Bone marrow (tissue), 2 donors: ENCODE measurements at regions not wholly inside any gene's neighbourhood (a gene's known extent, or its start where the extent isn't known, plus 50 kb on each side); places are given as distances from the start of the nearest gene placed in this dataset.
"Not testable (repeated sequence)": the region's sequence is repeated elsewhere in the genome, so short reads cannot be mapped to it uniquely, and the experiment has no call there.

ENCODE experiments used
- DNase-seq, 2 donors: peaks; one replicate each; lab custom pipeline; 2025; lab: John Stamatoyannopoulos, UW

DNA sequence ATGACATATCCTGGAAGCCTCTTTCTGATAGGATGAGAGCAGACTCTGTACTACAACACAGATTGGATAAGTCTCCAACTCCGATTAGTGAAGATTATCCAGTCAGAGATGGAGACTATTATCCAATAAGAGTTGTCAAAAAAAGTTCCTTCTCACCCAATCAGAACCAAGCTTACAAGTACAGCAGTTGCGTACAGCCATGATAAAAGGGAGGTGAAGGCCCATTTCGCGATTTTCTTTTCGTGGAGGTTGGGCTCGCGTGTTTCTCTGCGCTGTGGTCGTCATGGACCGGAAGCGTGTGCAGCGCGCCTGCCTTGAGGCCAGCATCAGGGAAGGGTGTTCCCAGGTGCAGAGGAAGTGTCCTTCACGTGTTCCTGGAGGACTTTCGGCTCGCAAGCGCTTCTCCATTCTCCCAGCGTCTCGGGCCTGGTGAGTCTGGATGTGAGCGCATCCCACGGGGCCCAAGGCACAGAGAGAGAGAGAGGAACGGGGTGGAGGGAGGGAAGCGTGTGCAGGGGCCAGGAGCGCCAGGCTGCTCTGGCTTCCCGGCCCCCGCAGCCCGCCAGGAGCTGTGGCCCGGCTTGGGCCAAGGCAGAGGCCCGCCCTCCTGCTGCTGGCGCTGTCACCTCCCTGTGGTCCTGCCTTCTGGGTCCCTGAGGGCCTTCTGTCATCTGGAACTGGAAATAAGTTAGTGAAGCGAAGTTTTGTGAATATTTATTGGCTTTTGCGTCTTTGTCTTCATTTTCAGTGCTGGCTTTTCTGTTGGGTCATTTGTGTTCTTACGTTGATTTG lies 53.9 kb downstream of the CDRT15L2 start:
- DNase-seq, result not testable (repeated sequence)

DNA sequence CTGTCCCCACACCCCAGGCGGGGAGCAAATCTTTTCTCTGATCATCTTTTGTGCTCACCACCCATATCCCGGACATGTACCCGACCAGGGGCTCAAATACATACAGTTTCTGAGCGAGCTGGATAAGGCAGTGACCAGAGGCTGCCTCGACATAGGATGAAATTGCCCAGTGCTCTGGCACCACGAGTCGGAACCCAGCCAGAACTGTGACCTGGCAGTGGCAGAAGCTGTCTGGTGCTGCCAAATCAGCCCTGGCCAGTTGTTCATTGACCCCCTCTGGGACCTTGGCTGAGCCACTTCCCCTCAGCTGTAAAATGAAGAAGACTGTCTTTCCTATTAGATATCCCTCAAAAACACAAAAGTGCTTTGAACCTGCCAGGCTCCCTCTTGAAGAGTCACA lies 60.6 kb downstream of the CDRT15L2 start:
- not testable (repeated sequence) for DNase-seq

DNA sequence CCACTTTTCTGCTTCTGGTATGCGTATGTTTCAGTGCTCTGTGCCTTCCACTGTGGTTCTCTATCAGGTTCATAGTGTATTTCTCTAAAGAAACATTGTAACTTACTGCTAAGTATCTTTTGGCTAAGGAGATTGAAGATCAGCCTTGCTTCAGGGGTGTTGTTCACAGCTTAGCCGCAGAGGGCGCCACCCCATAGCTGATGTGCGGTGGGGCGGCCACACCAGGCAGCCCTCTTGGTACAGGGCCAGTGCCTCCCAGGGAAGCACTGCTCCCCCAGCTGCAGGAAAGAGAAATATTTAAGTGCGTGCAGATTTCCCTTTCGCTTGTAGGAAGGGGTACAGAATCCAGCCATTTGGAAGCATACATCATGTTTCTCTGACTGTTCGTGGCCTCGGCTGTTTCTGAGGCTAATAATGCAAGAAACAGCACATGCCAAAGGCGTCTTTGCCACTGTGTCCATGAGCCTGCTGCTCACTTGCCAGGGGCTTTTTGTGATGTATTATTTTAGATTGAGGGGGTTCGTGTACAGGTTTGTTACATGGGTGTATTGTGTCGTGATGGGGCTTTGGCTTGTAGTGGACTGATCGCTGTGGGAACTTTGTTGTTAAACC lies 67.2 kb downstream of the CDRT15L2 start:
- DNase-seq, result not testable (repeated sequence)

DNA sequence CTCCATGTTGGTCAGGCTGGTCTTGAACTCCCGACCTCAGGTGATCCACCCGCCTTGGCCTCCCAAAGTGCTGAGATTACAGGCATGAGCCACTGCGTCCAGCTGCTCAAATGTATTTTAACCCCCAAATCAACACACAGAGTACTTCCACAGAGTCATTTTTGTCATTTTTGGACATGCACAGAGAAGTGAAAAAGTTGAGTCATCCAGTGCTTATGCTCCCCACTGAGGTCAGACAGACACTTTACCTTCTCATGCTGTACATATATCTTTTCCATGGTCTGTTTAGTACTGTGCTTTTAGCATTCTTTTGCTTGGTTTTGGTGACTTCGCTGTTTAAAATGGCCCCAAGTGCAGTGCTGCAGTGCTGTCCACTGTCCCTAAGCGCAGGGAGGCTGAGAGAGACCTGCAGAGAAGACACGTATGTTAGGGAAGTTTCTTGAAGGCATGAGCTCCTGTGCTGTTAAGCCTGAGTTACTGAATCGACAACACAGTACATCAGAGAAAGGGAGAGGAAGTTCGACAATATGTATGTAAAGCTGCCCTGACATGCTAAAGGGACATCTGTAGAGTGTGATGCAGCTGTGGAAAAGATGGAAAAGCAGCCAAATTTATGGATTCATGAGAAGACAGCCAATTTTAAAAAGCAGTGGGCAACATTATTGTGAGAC lies 69.7 kb downstream of the CDRT15L2 start:
- not testable (repeated sequence) for DNase-seq

DNA sequence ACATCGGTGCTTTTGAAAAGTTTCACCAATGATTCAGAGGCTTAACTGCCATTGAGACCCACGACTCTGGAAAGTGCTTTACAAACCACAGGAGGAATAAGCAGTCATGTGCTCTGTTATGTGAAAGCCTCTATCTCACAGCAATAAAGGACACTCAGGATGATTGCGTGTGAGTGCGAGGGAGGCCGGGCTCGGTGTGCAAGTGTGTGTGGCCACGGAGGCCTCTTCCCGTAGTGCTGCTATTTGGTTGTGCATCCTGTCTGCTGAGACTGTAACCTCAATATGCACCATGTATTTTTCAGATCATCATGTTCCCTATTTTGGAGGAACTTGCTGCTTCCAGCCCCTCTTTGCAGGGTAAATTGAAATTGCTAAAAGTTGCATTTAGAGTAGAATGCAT lies 71.5 kb downstream of the CDRT15L2 start:
- DNase-seq, result not testable (repeated sequence)

DNA sequence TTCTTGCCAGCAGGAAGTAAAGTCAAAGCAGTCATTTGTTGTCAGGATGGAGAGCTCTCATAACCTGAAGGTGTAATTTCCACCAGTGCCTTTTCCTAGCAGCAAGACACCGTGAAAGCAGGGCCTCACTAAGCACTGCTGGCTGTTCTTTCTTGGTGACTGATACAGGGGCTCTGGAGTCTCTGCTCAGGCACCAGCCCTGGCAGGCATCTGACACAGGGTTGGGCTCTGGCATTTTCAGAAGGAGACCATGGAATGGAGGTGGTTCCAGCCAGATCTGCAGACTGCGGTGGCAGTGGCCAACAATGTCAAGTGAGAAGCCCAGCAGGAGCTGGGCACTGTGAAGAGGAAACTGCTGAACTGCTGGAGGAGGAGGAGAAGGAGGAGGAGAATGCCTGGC lies 72.2 kb downstream of the CDRT15L2 start:
- DNase-seq, result not testable (repeated sequence)

DNA sequence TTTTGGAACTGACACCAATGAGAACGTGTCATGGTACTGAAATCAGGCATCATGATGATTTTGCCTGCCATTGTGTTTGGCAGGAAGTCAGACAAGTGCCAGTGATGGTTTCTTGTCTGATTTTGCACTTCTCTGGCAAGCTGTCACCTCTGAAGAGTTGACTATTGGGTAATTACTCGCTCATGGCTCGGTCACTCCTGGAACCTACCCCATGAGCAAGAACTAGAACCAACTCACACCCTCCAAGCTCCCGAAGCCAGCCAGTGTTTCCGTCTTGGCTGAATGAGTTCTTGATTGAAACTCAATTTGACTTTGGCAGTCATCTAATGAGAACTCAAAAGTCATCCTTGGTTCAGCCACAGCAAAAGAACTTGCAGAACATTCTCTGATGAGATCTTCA lies 73.9 kb downstream of the CDRT15L2 start:
- not testable (repeated sequence) for DNase-seq

DNA sequence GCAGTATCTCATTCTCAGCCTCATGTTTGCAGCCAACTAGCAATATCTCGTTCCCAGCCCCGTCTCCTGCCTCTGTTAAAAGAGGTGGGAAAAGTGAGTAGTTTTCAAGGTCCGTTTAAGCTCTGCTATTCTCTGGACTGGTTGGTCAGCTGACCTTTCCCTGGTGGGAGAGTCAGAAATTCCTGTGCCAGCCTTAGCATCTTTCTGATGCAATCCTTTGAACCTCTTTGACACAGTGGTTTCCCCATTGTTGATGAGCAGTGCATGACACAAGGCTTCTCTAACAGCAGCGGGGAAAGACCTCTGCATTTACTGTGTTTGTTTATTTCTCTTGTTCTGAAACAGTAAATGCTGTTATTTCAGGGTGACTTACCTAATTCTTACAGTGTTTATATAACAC lies 74.6 kb downstream of the CDRT15L2 start:
- not testable (repeated sequence) for DNase-seq

DNA sequence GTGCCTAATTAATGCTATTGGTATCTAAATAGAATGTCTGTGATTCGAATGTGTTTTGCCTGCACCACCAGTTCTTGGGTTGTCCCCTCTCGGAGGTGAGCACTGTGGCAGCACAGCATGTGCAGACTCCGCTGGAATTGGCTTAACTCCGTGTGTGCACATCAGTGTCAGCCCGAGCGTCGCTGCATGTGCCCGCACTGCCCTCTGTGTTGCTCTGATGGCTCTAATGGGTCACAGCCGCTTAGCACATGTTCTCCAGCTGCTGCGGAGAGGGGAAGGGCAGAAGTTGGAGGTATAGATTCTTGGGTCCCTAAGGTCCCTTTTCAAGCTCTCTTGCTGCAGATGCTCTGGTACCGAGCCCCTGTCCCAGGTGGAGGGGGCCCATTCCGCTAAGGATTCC lies 75.1 kb downstream of the CDRT15L2 start:
- DNase-seq, result not testable (repeated sequence)

DNA sequence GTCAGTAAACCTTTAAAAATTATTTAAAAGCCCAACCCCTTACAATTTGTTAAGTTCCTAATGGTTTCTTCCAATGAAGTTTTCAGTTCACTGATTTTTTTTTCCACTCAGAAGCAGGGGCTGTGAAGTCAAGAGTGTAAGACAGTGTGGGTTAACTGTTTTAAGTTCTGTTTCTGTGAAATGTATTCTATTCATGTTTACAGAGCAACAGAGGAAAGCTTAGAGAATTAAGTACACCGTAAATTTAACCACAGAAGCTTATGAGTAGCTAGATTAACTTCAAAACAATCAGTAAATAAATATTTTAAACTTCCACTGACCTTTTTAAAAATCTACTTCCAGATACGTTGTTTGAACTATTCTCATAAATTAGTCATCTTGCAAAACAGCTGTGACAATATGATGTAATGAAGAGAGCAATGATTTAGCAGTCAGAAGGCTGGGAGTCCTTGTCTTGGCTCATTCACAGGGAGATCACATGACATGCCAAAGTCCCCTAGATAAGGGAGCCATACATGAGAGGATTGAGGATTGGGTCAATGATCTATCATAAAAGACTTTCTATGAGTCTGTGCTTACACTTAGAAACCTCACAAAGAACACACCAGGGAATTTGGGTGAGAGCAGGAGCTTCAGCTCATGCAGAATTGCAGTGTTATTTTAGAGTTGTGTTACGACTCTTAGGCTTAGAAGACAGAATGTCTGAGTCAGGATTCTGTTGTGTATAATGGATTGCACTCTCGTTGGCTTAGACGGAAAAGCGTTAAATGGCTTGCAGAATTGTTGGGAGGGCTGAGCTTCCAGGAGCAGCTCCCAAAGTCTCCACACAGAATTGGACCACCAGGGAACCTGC lies 85.8 kb downstream of the CDRT15L2 start:
- DNase-seq, result not testable (repeated sequence)

DNA sequence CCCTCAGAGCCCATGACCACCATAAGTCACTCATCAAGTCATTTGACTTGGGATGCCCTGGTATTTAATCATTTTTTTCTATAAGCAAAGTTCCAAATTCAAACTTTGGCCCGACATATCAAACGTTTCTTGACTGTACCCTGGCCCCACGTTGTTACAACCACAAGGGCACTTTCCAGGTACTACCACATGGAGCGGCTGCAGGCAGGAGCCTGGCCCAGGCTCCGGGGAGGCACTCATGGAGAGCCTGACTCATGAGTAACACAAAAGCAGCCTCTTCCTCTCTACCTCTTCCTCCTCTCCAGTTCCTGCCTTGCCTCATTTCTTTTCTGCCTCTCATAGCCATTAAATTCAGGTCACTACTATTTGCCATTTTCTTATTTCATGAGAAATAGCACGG lies 87.2 kb downstream of the CDRT15L2 start:
- not testable (repeated sequence) for DNase-seq

DNA sequence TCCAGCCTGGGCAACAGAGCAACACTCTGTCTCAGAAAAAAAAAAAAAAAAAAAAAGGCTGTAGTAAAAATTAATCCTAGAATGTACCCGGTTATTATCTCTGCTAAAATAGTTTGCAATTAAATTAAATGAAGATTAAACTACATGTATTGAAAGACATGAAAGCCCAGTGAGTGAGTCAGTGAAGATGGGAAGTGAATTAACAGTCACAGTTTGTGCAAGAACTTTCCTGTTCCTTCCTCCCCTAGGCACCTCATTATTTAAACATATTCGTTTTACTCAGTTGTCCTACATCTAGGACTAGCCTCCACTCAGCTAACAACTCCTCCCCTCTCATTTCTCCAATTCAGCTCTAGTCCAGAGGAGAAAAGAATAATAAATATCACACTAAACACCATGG lies 88.2 kb downstream of the CDRT15L2 start:
- DNase-seq, result not testable (repeated sequence)

DNA sequence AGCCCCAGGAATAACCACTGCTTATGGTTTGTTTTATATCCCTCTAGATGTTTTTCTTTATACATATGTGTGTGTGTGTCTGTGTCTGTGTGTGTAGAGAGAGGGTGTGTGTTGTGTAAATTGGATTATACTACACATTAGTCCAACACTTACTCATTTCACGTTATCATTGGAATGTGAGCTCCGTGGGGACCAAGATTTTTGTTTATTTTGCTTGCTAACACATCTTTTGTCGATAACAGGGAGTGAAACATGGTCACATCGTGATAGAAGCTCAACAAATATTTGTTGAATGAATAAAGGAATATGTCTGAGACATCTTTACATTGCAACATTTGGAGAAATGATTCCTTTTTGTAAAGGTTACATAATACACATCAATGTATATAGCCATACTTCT lies 88.8 kb downstream of the CDRT15L2 start:
- not testable (repeated sequence) for DNase-seq

DNA sequence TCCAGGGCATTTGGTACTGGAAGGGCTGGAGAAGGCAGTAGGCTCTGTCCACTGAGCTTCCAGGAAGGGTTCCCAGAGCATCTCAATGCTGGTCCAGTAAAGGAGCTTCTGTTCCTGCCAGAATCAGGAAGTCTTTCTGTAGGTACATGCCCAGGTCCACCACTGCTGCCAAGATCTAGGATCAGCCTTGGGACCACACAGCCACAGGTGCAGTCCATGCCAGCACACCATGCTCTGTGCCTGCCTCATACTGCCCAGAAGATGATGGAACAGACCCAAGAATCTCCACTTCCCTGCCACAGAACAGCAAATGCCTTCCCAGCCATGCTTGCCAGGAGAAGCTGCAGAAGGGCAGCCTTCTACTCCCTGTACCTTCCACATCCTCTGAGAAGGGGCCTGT lies 89.3 kb downstream of the CDRT15L2 start:
- not testable (repeated sequence) for DNase-seq

DNA sequence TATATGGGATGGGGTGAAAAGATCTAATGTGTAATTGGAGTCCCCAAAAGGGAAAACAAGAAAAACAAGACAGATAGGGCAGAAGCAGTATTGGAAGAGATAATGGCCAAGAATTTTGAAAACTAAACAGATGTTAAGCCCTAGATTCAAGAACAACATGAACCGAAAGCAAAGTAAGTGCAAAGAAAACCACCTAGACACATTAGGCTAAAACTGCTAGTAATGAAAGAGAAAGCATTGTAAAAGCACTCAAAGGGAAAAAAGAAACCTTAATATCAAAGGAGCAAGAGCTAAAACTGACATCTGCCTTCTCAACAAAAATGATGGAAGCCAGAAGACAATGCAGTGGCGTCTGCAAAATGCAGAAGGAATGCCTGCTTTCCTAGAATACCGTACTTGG lies 91.0 kb downstream of the CDRT15L2 start:
- DNase-seq, result not testable (repeated sequence)

DNA sequence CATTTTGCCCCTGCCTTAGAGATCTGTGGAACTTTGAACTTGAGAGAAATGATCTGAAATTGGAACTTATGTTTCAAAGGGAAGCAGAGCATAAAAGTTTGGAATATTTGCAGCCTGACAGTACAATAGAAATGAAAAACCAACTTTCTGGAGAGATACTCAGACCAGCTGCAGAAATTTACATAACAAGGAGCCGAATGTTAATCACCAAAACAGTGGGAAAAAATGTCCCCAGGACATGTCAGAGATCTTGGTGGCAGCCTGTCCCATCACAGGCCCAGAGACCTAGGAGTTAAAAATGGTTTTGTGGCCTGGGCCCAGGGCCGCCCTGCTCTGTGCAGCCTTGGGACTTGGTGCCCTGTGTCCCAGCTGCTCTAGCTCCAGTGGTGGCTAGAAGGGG lies 94.8 kb downstream of the CDRT15L2 start:
- not testable (repeated sequence) for DNase-seq

DNA sequence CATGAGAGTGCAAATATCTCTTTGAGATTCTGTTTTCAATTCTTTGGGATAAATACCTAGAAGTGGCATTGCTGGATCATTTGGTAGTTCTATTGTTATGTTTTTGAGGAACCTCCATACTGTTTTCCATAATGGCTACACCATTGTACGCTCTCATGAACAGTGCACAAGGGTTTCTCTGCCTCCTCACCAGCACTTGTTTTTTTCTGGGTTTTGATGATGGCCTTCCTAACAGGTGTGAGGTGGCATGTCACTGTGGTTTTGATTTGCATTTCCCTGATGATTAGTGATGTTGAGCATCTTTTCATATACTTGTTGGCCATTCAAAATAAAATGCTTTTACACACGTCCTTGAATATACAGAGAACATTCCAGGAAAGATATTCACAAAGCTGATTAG lies 96.2 kb downstream of the CDRT15L2 start:
- not testable (repeated sequence) for DNase-seq

DNA sequence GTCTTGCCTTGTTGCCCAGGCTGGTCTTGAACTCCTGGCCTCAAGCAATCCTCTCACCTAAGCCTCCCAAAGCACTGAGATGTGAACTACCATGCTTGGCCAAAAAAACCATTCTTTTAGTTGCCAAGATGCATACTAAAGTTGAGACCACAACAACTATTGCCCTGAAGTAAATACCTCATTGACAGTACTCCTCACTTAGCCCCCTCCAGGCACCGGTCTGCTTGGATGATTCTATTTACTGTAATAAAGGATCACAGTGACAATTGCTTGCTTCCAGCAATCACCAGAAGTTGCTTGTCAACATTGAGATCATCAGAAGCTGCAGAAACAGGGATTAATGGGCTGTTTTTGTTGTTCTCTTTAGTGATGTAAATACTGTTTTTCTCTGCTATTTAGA lies 97.1 kb downstream of the CDRT15L2 start:
- DNase-seq, result not testable (repeated sequence)

DNA sequence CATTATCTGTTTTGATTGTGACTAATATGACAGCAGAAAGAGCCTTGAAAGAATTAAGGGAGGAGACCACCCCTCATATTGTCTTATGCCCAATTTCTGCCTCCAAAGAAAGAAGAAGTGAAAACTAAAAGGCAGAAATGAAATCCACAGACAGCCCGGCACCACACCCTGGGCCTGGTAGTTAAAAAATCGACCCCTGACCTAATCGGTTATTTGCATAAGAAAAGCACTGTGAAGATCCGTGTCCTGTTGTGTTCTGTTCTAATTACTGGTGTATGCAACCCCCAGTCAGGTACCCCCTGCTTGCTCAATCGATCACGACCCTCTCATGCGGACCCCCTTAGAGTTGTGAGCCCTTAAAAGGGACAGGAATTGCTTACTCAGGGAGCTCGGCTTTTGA lies 97.9 kb downstream of the CDRT15L2 start:
- not testable (repeated sequence) for DNase-seq

DNA sequence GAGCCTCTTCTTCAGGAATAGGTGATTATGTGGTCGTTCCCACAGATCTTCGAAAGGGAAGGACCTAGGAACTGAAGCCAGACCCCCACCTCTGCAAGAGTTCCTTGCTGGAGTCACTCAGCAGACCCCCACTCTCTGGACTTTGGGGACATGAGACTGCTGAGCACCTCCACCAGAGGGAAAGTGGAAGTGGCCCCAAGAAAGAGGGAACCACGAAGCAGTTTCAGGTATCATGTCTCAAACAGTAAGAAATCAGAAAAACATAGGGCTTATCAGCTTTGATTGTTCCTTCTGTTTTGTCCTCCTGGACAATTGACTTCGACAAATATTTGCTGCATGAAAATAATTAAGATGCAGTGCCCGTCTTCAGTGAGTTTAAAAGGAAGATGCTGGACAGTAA lies 98.9 kb downstream of the CDRT15L2 start:
- not testable (repeated sequence) for DNase-seq

DNA sequence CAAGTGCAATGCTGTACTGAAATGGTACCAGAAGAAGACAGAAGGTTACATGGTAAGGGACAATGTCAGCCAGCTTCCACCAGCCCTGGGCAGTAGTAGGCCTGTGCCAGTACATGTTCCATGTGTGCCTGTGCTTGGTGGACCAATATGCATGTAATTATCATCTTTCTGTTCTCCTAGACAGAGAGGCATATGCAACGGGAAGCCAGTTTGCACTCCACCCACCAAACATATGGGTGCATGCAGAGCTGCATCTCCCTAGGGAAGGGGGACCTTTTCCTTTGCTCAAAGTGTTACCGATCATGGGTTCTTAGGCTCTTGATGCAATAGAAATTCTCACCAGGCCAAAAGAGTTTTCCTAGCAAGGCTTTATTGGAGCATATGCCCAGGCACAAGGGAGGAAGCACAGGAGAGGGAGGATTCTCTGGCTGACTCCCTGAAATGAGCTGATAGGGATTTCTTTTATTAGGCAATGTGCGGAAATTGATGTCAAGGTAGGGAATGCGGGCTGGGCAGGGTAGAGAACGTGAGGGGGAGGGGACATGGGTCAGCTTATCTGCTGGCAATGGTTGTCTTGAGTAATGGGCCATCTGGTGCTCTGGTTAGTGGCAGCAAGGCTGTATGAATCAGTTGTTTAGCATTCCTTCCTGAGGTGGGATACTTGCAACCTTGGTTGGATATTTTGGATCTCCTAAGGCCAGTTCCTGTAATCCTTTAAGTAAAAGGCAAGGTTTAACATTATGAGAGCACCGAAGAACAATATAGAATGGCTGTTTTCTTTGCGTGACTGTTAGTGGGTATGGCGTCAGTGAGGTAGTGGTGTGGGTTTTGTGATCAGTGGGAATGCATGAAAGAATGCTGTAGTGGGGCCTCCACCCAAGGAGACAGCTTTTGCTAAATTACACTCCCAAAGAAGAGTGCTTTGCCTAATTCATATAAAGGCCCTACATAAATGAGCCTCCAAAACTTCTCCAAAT lies 102.5 kb downstream of the CDRT15L2 start:
- not testable (repeated sequence) for DNase-seq
